Sciatic nerve (tissue), 2 donors: ENCODE measurements at regions not wholly inside any gene's neighbourhood (a gene's known extent, or its start where the extent isn't known, plus 50 kb on each side); places are given as distances from the start of the nearest gene placed in this dataset.
"Not testable (repeated sequence)": the region's sequence is repeated elsewhere in the genome, so short reads cannot be mapped to it uniquely, and the experiment has no call there.

Experiments used
- ATAC-seq: fragments of 200-7000 bp; cut with Tn5 transposase; one replicate; pipeline ENCODE4 v1.9.1; 2020; ENCODE audit warnings: mild to moderate bottlenecking, moderate library complexity
- DNase-seq: peaks from one replicate; pipeline ENCODE4 v3.0.0-alpha.2; 2020; ENCODE audit warnings: low spot score
- intact Hi-C: fragments of 100-400 bp; cut with DNase I; formaldehyde crosslinking; loops from one replicate; pipeline ENCODE4 v1.14.2; 2022
- donor health status: DM: no; HTN: no; CAD: no.
- donor health status: DM: no; HTN: no; CAD: no.

- ATAC-seq (no peak), DNase-seq (no peak)
- intact Hi-C loops, result no loop called here
Observed at GRCh38 chr18:4807604-4808293, 352.6 kb upstream of the DLGAP1 start.

GRCh38 chr18:4806331-4806730 is 351.2 kb upstream of the DLGAP1 start:
- no peak for ATAC-seq

DNA sequence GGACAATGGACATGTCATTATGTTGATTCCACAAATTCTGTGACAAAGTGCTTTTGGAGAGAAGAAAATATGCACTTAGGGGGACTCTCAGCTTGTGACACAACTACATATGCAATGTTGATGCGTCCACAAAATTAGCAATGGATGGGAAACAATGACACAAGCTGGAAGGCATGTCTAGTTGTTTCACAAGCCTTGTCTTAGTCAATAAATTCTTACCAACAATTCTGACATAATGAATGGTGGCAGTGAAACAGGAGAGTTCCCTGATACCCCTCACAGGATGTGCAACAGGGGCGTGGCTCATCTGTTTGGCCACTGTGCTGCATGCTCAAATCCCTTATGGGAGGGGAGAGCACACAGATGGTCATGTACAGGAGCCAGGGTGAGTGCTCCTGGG is 347.2 kb upstream of the DLGAP1 start:
- no peak for ATAC-seq
- DNase-seq, result no peak
- intact Hi-C loops, result no loop called here

More at GRCh38 chr18:4806331-4806730, 351.2 kb upstream of the DLGAP1 start:
- DNase-seq, result no peak
- intact Hi-C loops, result no loop called here

DNA sequence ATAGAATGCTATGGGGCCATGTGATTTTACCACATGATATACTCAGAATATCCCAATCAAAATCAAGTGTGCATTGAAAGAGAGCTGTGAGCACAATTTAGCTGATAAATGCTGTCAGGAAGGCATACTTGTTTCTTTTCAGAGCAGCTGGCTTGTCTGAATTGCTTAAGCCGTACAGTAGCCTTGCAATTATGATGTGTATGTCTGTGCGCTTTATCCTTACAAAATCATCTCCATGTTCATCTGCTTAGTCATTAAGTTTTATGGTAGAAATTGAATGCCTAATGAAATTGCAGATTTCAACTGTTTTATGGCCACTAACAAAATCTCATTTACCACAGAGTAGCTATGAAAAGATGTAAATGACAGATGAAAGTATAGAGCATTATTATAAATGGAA is 346.0 kb upstream of the DLGAP1 start:
- intact Hi-C loops, result no loop called here
- ATAC-seq (no peak), DNase-seq (no peak)

DNA sequence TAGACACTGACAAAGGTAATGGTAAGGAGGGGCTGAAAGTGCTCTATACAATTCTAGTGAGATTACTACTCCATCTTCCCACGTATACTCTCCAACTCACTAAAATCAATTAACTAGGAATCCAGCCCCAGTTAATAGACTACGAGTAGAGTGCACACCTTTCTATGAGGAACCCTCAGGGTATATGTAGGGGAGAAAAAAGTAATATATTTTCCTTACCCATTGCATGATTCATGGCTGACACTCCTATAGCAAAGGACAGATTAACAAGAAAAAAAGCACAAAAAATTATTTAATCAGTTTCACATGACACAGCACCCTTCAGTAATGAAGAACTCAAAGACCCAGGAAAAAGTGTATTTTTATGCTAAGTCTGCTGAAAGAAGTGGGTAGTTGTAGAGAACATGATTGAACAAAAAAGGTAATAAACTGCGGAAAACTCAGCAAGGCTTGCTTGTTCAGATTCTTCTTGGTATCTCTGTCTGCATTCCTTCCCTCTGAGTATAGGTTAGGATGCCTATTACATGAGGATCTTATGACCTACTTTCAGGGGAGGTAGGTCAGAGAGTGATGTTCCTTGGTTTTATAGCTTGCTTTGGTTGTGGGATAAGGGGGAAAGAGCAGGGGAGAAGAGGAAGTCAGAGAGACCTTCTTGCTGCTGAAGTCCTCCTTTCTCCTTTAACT is 342.0 kb upstream of the DLGAP1 start:
- ATAC-seq (no peak), DNase-seq (no peak)
- intact Hi-C loops, result no loop called here

GRCh38 chr18:4789506-4789905 is 334.4 kb upstream of the DLGAP1 start:
- intact Hi-C loops, result no loop called here
- ATAC-seq, result no peak
- no peak for DNase-seq

DNA sequence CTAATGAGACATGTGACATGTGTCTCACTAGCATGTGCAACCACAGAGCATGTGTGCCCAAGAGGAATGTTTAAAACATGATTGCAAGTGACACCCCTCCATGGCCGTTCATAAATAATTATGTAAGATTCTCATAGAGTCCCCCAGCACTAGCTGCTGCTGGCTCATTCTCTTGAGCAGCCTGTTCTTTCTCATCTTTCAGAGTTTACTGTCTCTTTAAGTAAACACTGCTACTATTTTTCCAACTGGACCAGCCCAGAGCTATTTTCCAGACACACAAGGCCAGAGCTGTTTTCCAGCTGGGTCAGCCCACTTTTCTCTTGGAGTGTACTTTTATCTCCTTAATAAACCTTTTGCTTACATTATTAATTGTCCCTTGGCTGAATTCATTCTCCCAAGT is 326.8 kb upstream of the DLGAP1 start:
- intact Hi-C loops, result no loop called here
- ATAC-seq (no peak), DNase-seq (no peak)

- no peak for DNase-seq
- intact Hi-C loops, result no loop called here
- ATAC-seq, result no peak
Observed at GRCh38 chr18:4765401-4765800, 310.3 kb upstream of the DLGAP1 start.

GRCh38 chr18:4762330-4762729 is 307.2 kb upstream of the DLGAP1 start:
- intact Hi-C loops, result no loop called here
- ATAC-seq (no peak), DNase-seq (no peak)

DNA sequence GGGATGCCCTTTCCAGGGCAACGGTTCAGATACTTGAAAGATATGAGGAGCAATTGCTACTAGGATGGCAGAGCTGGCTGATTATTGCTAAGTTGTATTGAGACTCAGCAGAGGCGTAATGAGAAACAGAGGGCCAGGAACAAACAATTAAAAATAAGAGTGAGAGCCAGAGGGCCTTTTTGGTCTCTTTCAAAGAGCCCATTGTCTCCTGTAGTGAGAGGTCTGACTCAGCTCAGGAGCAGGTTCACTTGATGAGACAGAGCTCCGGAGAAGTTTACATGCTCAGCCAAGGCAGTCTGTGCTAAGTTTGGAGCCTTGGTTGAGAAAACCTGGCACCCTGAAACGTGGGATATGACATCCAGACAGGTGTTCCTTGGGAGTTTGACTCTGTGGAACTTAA is 303.9 kb upstream of the DLGAP1 start:
- no peak for DNase-seq
- intact Hi-C loops, result no loop called here

GRCh38 chr18:4755848-4756247 is 300.7 kb upstream of the DLGAP1 start:
- DNase-seq (no peak), ATAC-seq (no peak)
- intact Hi-C loops, result no loop called here

More for the DNA sequence above, 303.9 kb upstream of the DLGAP1 start:
- ATAC-seq, result no peak

DNA sequence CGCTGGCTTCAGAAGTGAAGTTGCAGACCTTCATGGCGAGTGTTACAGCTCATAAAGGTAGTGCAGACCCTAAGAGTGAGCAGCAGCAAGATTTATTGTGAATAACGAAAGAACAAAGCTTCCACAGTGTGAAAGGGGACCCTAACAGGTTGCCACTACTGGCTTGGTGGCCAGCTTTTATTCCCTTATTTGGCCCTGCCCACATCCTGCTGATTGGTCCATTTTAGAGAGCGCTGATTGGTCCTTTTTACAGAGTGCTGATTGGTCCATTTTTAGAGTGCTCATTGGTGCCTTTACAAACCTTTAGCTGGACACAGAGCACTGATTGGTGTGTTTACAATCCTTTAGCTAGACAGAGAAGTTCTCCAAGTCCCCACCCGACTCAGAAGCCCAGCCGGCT is 298.0 kb upstream of the DLGAP1 start:
- DNase-seq, ATAC-seq, intact Hi-C loops: not testable (repeated sequence)

- DNase-seq, result no peak
- ATAC-seq, result no peak
- intact Hi-C loops, result no loop called here
Observed at GRCh38 chr18:4751523-4751922, 296.4 kb upstream of the DLGAP1 start.

- ATAC-seq, result no peak
- intact Hi-C loops, result no loop called here
- DNase-seq, result no peak
Observed at GRCh38 chr18:4750393-4751346, 295.6 kb upstream of the DLGAP1 start.

DNA sequence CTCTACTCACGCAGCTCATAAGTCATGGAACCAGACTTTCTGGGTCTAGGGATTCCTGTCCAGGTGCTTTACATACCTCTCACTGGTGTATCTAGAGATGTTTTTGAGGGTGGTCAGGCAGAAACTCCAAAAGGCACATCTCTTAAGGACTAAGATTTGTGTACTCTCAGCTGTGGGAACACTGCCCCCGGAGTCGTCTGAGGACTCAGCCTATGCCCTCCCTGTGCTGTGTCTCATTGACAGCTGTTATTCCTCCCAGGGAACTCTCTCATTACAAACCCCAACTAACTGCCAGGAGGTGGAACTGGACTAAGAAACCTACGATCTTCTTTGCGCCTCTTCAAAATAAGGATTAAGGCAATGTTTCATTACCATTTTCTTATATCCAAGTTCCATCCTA is 293.9 kb upstream of the DLGAP1 start:
- intact Hi-C loops, result no loop called here
- DNase-seq (no peak), ATAC-seq (no peak)

DNA sequence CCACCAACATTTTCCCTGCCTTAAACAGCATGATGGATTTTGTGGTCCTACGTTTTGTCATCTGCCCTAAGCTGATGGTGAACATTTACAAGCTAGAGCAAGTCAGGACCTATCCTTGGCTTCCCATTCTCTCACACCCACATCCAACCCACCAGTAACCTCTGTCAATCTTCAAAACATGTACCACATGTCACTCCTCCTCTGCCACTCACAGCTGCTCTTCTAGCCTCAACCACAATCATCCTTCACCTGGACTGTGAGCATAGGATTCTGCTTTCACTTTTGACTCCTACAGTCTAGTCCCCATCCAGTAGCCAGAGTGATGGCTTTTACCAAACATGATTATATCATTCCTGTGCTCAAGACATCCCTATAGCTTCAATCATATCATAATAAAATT is 279.8 kb upstream of the DLGAP1 start:
- intact Hi-C loops, result no loop called here
- no peak for ATAC-seq
- no peak for DNase-seq

DNA sequence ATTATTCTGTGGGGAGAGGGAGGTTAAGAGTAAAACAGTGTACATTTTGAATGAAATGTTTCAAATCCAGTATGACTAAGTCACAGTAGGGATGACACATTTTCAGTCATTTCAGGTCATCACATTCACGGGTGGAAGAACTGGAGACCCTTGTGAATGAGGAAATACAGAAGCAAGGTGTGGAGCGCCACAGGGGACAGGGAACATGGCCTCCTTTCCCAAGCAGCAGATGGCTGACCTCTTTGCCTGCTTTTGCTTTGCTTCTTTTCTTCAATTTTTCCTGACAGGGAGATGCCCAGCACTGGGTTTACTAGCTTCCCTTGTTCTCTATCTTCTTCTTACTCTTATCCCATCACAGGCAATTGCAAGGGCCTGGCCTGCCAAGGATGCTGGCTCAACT is 278.9 kb upstream of the DLGAP1 start:
- ATAC-seq (no peak), DNase-seq (no peak)
- intact Hi-C loops, result no loop called here

DNA sequence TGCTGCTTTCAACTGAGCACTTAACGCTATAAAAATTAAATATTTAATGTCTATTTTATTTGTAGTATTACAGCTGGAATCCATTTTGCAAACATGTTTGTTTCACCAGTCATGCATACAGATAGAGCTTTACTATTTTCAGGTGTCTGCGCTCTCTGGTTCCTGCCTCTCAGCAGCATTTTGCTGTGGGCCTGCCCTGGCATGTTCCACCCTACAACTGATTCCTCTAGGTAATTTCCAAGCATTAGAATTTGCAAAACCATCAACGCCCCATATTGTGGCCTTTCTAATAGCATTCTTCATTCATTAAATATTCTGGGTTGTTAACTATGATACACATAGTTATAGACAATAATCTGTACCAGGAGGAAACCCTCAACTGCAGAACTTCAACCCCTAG is 266.4 kb upstream of the DLGAP1 start:
- intact Hi-C loops, result no loop called here
- DNase-seq, result no peak
- ATAC-seq, result no peak

DNA sequence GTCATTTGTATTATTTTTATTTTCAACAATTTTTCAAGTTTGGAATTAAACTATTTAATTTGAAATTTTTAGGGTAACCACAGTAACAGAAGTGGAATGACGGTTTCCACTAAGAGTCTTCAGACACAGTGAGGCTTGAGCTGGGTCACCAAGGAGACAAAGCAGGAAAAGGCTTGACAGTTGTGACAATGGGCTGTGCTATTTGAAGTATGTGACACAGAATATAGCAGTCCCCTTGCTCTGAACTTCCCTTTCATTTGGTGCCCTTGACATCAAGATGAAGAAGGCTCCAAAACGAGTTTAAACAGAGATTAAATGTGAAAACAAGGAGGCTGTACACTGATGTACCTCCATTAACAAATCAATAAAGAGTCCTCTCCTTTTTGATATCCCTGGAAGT is 265.4 kb upstream of the DLGAP1 start:
- no peak for ATAC-seq
- intact Hi-C loops, result no loop called here
- DNase-seq, result no peak

DNA sequence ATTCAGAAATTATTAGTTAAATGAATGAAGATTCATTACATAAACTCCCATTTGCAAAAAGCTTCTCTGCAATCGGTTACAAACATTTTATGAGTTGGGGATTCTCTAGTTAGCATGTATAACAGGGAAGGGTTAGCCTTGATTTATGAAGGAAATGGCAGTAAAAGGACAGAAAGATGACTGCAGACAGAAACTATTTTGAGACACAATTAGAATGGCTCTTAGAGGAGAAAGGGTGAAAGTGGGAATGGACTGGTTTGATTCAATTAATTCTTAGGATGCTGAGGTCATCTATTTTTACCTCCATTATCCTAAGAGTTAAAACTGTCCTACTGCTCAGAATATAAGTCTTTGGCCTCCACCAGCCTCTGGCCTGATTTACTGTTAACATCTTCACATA is 250.8 kb upstream of the DLGAP1 start:
- intact Hi-C loops, result no loop called here
- no peak for ATAC-seq
- DNase-seq, result no peak
